Transverse colon (tissue), 4 donors: ENCODE measurements at regions not wholly inside any gene's neighbourhood (a gene's known extent, or its start where the extent isn't known, plus 50 kb on each side); places are given as distances from the start of the nearest gene placed in this dataset.

Experiments used
- CTCF ChIP-seq, 5 experiments: fragments of 200-600 bp in 3 of 5; fragments of 450-650 bp in 2 of 5; sonication (generic) in 3 of 5; IDR thresholded peaks; 1 replicate in 2 of 5; 2 replicates in 3 of 5; pipeline ENCODE4 v1.5.1; 2016 to 2017; ENCODE audit warnings: antibody characterized with exemption in 5 of 5, inconsistent platforms in 3 of 5, mild to moderate bottlenecking in 2 of 5, moderate library complexity in 1 of 5
- EP300 ChIP-seq: sonication (generic); formaldehyde crosslinking; IDR thresholded peaks from one replicate; pipeline ENCODE4 v1.6.1; 2017; ENCODE audit warnings: antibody characterized with exemption, low read depth
- POLR2A ChIP-seq: fragments of 450-650 bp; IDR thresholded peaks from one replicate; pipeline ENCODE4 v1.6.1; 2016; ENCODE audit warnings: antibody characterized with exemption, mild to moderate bottlenecking, moderate library complexity
- POLR2AphosphoS5 ChIP-seq, 3 donors: sonication (generic); formaldehyde crosslinking; IDR thresholded peaks; one replicate each; pipeline ENCODE4 v1.6.1; 2016; ENCODE audit warnings: antibody characterized with exemption in 3 of 3

DNA sequence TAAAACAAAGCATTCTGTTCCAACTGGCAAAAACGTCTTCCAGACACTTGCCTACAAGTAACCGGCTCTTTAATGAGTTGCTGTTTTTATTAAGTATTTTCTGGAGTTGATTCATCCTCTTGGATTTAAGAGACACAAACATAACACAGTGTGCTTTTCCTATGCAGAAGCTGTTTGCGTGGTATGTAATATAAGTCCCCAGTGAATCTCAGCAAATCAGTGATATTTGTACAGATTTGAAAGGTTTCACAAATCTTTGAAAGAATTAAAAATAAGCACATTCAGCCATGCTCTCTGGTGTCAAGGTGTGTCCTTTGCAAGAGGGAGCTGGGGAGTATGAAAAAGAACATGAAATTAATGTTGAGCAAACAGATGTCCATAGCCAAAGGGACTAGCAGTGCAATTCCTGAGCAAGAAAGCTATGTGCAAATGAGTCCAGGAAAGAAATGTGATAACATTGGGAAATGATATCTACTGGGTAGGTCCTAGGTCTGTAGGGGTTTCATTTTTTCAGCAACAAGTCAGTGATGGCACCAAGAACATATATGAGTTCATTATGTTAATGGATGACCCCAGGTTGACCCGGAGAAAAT is 170.1 kb upstream of the PHACTR1 start:
- TF ChIP-seq EP300 (no peak), POLR2AphosphoS5 (IDR thresholded peaks at IDR 0.05) (no peak), CTCF (IDR thresholded peaks at IDR 0.05) (no peak), POLR2A (no peak)
